ENCODE measurements at regions not wholly inside any gene's neighbourhood (a gene's known extent, or its start where the extent isn't known, plus 50 kb on each side); places are given as distances from the start of the nearest gene placed in this dataset.

DNA sequence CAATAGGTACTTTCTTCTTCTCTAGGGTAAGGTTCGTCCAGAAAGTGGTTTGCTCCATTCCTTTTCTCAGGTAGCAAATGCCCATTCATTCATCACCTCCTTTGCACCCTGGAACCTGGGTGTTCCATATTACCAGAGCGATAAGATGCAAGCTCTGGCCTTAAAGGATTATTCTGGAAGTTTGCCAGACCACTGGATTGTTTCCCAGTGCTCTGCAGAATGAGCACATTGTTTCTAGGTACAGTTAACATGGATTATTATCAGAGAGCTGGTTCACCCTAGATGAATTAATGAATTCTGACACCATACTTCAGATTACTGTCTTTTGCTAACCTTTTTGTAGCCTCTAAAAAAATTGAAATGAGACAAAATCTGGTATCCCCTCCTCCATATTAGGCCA, 170.9 kb upstream of the BMP4 start:
- TF ChIP-seq TAF1 (IDR thresholded peaks at IDR 0.05; ENCODE audit: low read depth) (no peak), REST (IDR thresholded peaks at IDR 0.05; ENCODE audit: low read depth) (no peak), MAX (IDR thresholded peaks at IDR 0.05) (no peak), CEBPB (IDR thresholded peaks at IDR 0.05) (no peak), CREB1 (IDR thresholded peaks at IDR 0.05; ENCODE audit: low read depth) (no peak), YY1 (IDR thresholded peaks at IDR 0.05; ENCODE audit: low read depth) (no peak), NFIC (IDR thresholded peaks at IDR 0.05) (peak; percentile 52), TCF12 (IDR thresholded peaks at IDR 0.05; ENCODE audit: low read depth) (no peak), FOXM1 (IDR thresholded peaks at IDR 0.05; ENCODE audit: borderline replicate concordance, low read depth) (no peak), ZBTB7A (IDR thresholded peaks at IDR 0.05; ENCODE audit: low read depth) (no peak), EP300 (IDR thresholded peaks at IDR 0.05; ENCODE audit: borderline replicate concordance) (no peak), RAD21 (IDR thresholded peaks at IDR 0.05; ENCODE audit: low read depth) (no peak), TEAD4 (IDR thresholded peaks at IDR 0.05) (no peak)

All from Ishikawa (cell line).